ENCODE measurements at regions not wholly inside any gene's neighbourhood (a gene's known extent, or its start where the extent isn't known, plus 50 kb on each side); places are given as distances from the start of the nearest gene placed in this dataset.

GRCh38 chr7:25864511-25864910 lies 287.5 kb upstream of the NFE2L3 start:
- Mint-ChIP-seq H3K4me3 (ENCODE audit: unreplicated experiment) (no peak overlapping the region), H3K9me3 (ENCODE audit: unreplicated experiment) (no peaks in the 10 kb centered on the region), H3K27me3 (ENCODE audit: unreplicated experiment) (peaks cover 3% of the 10 kb centered on the region), H3K4me1 (ENCODE audit: unreplicated experiment) (peaks cover 16% of the 10 kb centered on the region), H3K36me3 (ENCODE audit: low read depth, unreplicated experiment) (no peaks in the 10 kb centered on the region), H3K27ac (ENCODE audit: unreplicated experiment) (no peak overlapping the region)
- DNase-seq (ENCODE audit: low spot score): no peak
- no peak for TF ChIP-seq CTCF (IDR thresholded peaks at IDR 0.05; ENCODE audit: unreplicated experiment)

- H3K4me1 Mint-ChIP-seq (ENCODE audit: unreplicated experiment): peaks cover 9% of the 10 kb centered on the region
- TF ChIP-seq CTCF (IDR thresholded peaks at IDR 0.05; ENCODE audit: unreplicated experiment): no peak
- H3K27me3 Mint-ChIP-seq (ENCODE audit: unreplicated experiment): peaks cover 2% of the 10 kb centered on the region
Observed at GRCh38 chr7:25864943-25865751, 286.9 kb upstream of the NFE2L3 start.

GRCh38 chr7:25868509-25868908 lies 283.5 kb upstream of the NFE2L3 start:
- no peak for DNase-seq (ENCODE audit: low spot score)
- H3K4me1 Mint-ChIP-seq (ENCODE audit: unreplicated experiment): no peaks in the 10 kb centered on the region
- H3K4me3 Mint-ChIP-seq (ENCODE audit: unreplicated experiment): no peak overlapping the region
- no peaks in the 10 kb centered on the region for H3K27me3 Mint-ChIP-seq (ENCODE audit: unreplicated experiment)
- no peaks in the 10 kb centered on the region for H3K36me3 Mint-ChIP-seq (ENCODE audit: low read depth, unreplicated experiment)
- no peak overlapping the region for H3K27ac Mint-ChIP-seq (ENCODE audit: unreplicated experiment)
- no peak for TF ChIP-seq CTCF (IDR thresholded peaks at IDR 0.05; ENCODE audit: unreplicated experiment)
- no peaks in the 10 kb centered on the region for H3K9me3 Mint-ChIP-seq (ENCODE audit: unreplicated experiment)

More at GRCh38 chr7:25864943-25865751, 286.9 kb upstream of the NFE2L3 start:
- no peaks in the 10 kb centered on the region for H3K9me3 Mint-ChIP-seq (ENCODE audit: unreplicated experiment)
- H3K4me3 Mint-ChIP-seq (ENCODE audit: unreplicated experiment): no peak overlapping the region
- DNase-seq (ENCODE audit: low spot score): no peak
- H3K36me3 Mint-ChIP-seq (ENCODE audit: low read depth, unreplicated experiment): no peaks in the 10 kb centered on the region
- H3K27ac Mint-ChIP-seq (ENCODE audit: unreplicated experiment): no peak overlapping the region

GRCh38 chr7:25870574-25870973 lies 281.4 kb upstream of the NFE2L3 start:
- no peak for TF ChIP-seq CTCF (IDR thresholded peaks at IDR 0.05; ENCODE audit: unreplicated experiment)
- no peak for DNase-seq (ENCODE audit: low spot score)
- H3K36me3 Mint-ChIP-seq (ENCODE audit: low read depth, unreplicated experiment): no peaks in the 10 kb centered on the region
- no peak overlapping the region for H3K27ac Mint-ChIP-seq (ENCODE audit: unreplicated experiment)
- H3K4me3 Mint-ChIP-seq (ENCODE audit: unreplicated experiment): no peak overlapping the region
- peaks cover 1% of the 10 kb centered on the region for H3K27me3 Mint-ChIP-seq (ENCODE audit: unreplicated experiment)
- no peaks in the 10 kb centered on the region for H3K9me3 Mint-ChIP-seq (ENCODE audit: unreplicated experiment)
- no peaks in the 10 kb centered on the region for H3K4me1 Mint-ChIP-seq (ENCODE audit: unreplicated experiment)

- Mint-ChIP-seq H3K9me3 (ENCODE audit: unreplicated experiment) (no peaks in the 10 kb centered on the region), H3K4me1 (ENCODE audit: unreplicated experiment) (no peaks in the 10 kb centered on the region), H3K36me3 (ENCODE audit: low read depth, unreplicated experiment) (no peaks in the 10 kb centered on the region), H3K4me3 (ENCODE audit: unreplicated experiment) (no peak overlapping the region), H3K27ac (ENCODE audit: unreplicated experiment) (no peak overlapping the region), H3K27me3 (ENCODE audit: unreplicated experiment) (peaks cover 4% of the 10 kb centered on the region)
- DNase-seq (ENCODE audit: low spot score): no peak
- TF ChIP-seq CTCF (IDR thresholded peaks at IDR 0.05; ENCODE audit: unreplicated experiment): no peak
Observed at GRCh38 chr7:25876092-25876491, 275.9 kb upstream of the NFE2L3 start.
